GM12878 (cell line): ENCODE measurements at regions not wholly inside any gene's neighbourhood (a gene's known extent, or its start where the extent isn't known, plus 50 kb on each side); places are given as distances from the start of the nearest gene placed in this dataset.

Experiments
- ATAC-seq: fragments of 200-7000 bp; cut with Tn5 transposase; 3 replicates; pipeline ENCODE4 v1.9.1; 2020; ENCODE audit warnings: mild to moderate bottlenecking, moderate library complexity
- BruUV-seq: library from RNA; stranded (reverse); fragments of 400-500 nt; replicated peaks from 2 replicates; lab custom pipeline; 2021; lab: Mats Ljungman, UMichigan
- CTCF ChIA-PET: fragments of 300-600 bp; sonication (Branson Sonifier 250); formaldehyde crosslinking; extraction: SDS; loops from one replicate; lab custom pipeline; 2021; ENCODE audit warnings: inconsistent platforms; lab: Yijun Ruan, JAX
- POLR2A ChIA-PET: fragments of 350-600 bp; formaldehyde crosslinking; extraction: SDS; loops from one replicate; lab custom pipeline; 2021; ENCODE audit warnings: inconsistent platforms; lab: Charles Lee
- RAD21 ChIA-PET: fragments of 300-600 bp; sonication (Branson Sonifier 250); formaldehyde crosslinking; loops from one replicate; lab custom pipeline; 2023; ENCODE audit warnings: antibody characterized with exemption; ENCODE audit not compliant: unreplicated experiment; lab: Charles Lee
- SMC1A ChIA-PET: fragments of 300-600 bp; sonication (Branson Sonifier 250); formaldehyde crosslinking; loops from one replicate; lab custom pipeline; 2023; ENCODE audit not compliant: unreplicated experiment, uncharacterized antibody; lab: Charles Lee
- DNase-seq: peaks from one replicate; pipeline ENCODE4 v3.0.0-alpha.2; 2011; ENCODE audit warnings: low read depth, low spot score
- FAIRE-seq: peaks from 3 replicates; lab custom pipeline; 2011; peaks lifted over from hg19 to GRCh38; lab: Jason Lieb, UNC
- H2AFZ ChIP-seq: 2 replicates; pipeline ENCODE4 v1.6.0; 2011; ENCODE audit warnings: low read depth, low read length, control low read depth; ENCODE audit not compliant: control insufficient read depth
- H3K27ac ChIP-seq: 2 replicates; pipeline ENCODE4 v1.5.1; 2011; ENCODE audit warnings: control low read depth; ENCODE audit not compliant: control insufficient read depth, insufficient read depth
- H3K27me3 ChIP-seq, 2 experiments: replicated peaks in 1 of 2; 2 replicates each; pipeline versions ENCODE4 v1.6.0 to v1.6.1; 2011; ENCODE audit warnings: low read length in 1 of 2; ENCODE audit not compliant: control insufficient read depth in 2 of 2, insufficient read depth in 2 of 2
- H3K36me3 ChIP-seq, 2 experiments: 2 replicates each; pipeline ENCODE4 v1.5.1; 2011; ENCODE audit warnings: low read length in 1 of 2; ENCODE audit not compliant: control insufficient read depth in 2 of 2, insufficient read depth in 2 of 2
- H3K4me1 ChIP-seq: 2 replicates; pipeline ENCODE4 v1.6.1; 2011; ENCODE audit warnings: mild to moderate bottlenecking, low read length, moderate library complexity, mixed read lengths; ENCODE audit not compliant: control insufficient read depth, insufficient read depth
- H3K4me2 ChIP-seq: 2 replicates; pipeline ENCODE4 v1.6.0; 2011; ENCODE audit warnings: control low read depth; ENCODE audit not compliant: control insufficient read depth, insufficient read depth
- H3K4me3 ChIP-seq: fragments of 200-600 bp; sonication (generic); 2 replicates; pipeline ENCODE4 v1.5.1; 2016
- H3K79me2 ChIP-seq: 2 replicates; pipeline ENCODE4 v1.6.0; 2011; ENCODE audit warnings: low read length; ENCODE audit not compliant: control insufficient read depth, insufficient read depth
- H3K9ac ChIP-seq: 2 replicates; pipeline ENCODE4 v1.8.0; 2011; ENCODE audit warnings: low read length, control low read depth, mixed read lengths; ENCODE audit not compliant: control insufficient read depth, insufficient read depth
- H3K9me3 ChIP-seq: replicated peaks from 3 replicates; pipeline ENCODE4 v1.5.1; 2011; ENCODE audit warnings: mild to moderate bottlenecking, low read length; ENCODE audit not compliant: control insufficient read depth, insufficient read depth
- H4K20me1 ChIP-seq: 2 replicates; pipeline ENCODE4 v1.6.0; 2011; ENCODE audit not compliant: control insufficient read depth, insufficient read depth
- CHD2 ChIP-seq: IDR thresholded peaks from 2 replicates; pipeline ENCODE4 v1.6.1; 2011; ENCODE audit warnings: low read depth, low read length, improper control_type of control experiment, borderline replicate concordance
- CTCF ChIP-seq, 3 experiments: IDR thresholded peaks in 2 of 3; conservative IDR thresholded peaks in 1 of 3; 2 replicates each; pipeline ENCODE4 v1.5.1; 2011; ENCODE audit warnings: low read depth in 3 of 3, low read length in 3 of 3, mild to moderate bottlenecking in 3 of 3, control low read depth in 2 of 3, moderate library complexity in 2 of 3, inconsistent platforms in 1 of 3, mixed read lengths in 1 of 3; ENCODE audit not compliant: control insufficient read depth in 2 of 3, insufficient read depth in 1 of 3; ENCODE audit errors: extremely low read depth in 1 of 3
- EED ChIP-seq: sonication (generic); IDR thresholded peaks from 2 replicates; pipeline ENCODE4 v1.6.1; 2016; ENCODE audit warnings: antibody characterized with exemption, low read depth
- FOXK2 ChIP-seq: fragments of 450-650 bp; IDR thresholded peaks from 2 replicates; pipeline ENCODE4 v1.6.1; 2017; ENCODE audit warnings: mild to moderate bottlenecking, moderate library complexity
- GABPA ChIP-seq: IDR thresholded peaks from 2 replicates; pipeline ENCODE4 v1.6.1; 2014; ENCODE audit warnings: antibody characterized with exemption, low read depth, mild to moderate bottlenecking, inconsistent platforms
- POLR2AphosphoS2 ChIP-seq: IDR thresholded peaks from 2 replicates; pipeline ENCODE4 v1.6.1; 2011; ENCODE audit warnings: low read depth, mild to moderate bottlenecking, low read length, improper control_type of control experiment, moderate library complexity
- POU2F2 ChIP-seq: IDR thresholded peaks from 3 replicates; pipeline ENCODE4 v1.6.1; 2011; ENCODE audit warnings: low read depth, mild to moderate bottlenecking, low read length, borderline replicate concordance
- RUNX3 ChIP-seq: IDR thresholded peaks from 2 replicates; pipeline ENCODE4 v1.6.1; 2012; ENCODE audit warnings: low read length, inconsistent platforms
- SIN3A ChIP-seq: IDR thresholded peaks from 2 replicates; pipeline ENCODE4 v1.6.1; 2012; ENCODE audit warnings: low read depth, low read length, improper control_type of control experiment
- SUZ12 ChIP-seq: fragments of 200-600 bp; sonication (generic); IDR thresholded peaks from one replicate; pipeline ENCODE4 v1.6.1; 2018; ENCODE audit warnings: antibody characterized with exemption, mild to moderate bottlenecking; ENCODE audit not compliant: unreplicated experiment
- ZSCAN29 ChIP-seq: fragments of 450-650 bp; IDR thresholded peaks from 2 replicates; pipeline ENCODE4 v1.6.1; 2017; ENCODE audit warnings: mild to moderate bottlenecking, moderate library complexity
- WGBS: methylation state at CpG from one replicate; pipeline ENCODE4 v1.1.6; 2016; ENCODE audit warnings: low lambda C conversion rate; ENCODE audit not compliant: insufficient replicate concordance, insufficient coverage; ENCODE audit errors: missing lambda C conversion rate; 5-methylcytosine and 5-hydroxymethylcytosine counted together
- in situ Hi-C: fragments of 300-500 bp; cut with MboI; formaldehyde crosslinking; loops from 9 replicates; pipeline ENCODE4 v1.14.3; 2018; ENCODE audit warnings: mixed read lengths
- intact Hi-C: fragments of 100-400 bp; cut with micrococcal nuclease; formaldehyde crosslinking; loops from one replicate; pipeline ENCODE4 v1.14.2; 2022; ENCODE audit not compliant: unreplicated experiment
- TF ChIP-seq, protein P1 (sequence below): fragments of 450-650 bp; IDR thresholded peaks from 2 replicates; pipeline ENCODE4 v1.6.1; 2017; ENCODE audit warnings: borderline replicate concordance
- TF ChIP-seq, protein P2 (sequence below): fragments of 450-650 bp; IDR thresholded peaks from 2 replicates; pipeline ENCODE4 v1.6.1; 2018; ENCODE audit warnings: mild to moderate bottlenecking, low read depth, moderate library complexity; ENCODE audit not compliant: partially characterized antibody

DNA sequence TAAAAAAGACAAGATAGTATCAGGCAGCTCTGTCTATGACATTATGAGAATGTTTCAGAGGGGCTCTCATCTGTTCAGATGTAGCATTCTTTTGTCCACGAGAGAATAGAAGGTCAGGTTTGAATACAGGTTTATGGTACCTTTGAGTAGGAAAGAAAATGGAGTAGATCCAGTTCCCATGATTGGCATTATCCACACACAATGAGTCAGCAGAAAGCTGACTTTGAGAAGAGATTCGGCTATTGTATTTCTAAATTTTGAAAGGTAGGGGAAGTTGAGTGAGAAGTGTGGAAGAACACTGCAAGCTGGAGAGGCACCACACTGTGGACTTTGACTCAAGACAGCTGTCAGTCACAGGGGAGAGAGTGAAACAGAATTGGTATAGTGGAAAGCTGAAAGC, 135.4 kb downstream of the SYT10 start:
- DNase-seq: no peak
- Histone ChIP-seq H3K27me3 (no peaks in the 10 kb centered on the region), H3K4me1 (no peaks in the 10 kb centered on the region), H3K79me2 (no peaks in the 10 kb centered on the region), H3K9ac (no peak overlapping the region), H2AFZ (no peak overlapping the region), H3K4me2 (no peak overlapping the region), H3K4me3 (no peak overlapping the region), H3K27ac (no peak overlapping the region), H3K36me3 (no peaks in the 10 kb centered on the region), H4K20me1 (no peaks in the 10 kb centered on the region), H3K9me3 (no peaks in the 10 kb centered on the region)
- ATAC-seq: no peak
- ChIA-PET SMC1A (no interaction called here), RAD21 (no interaction called here), CTCF (no interaction called here), POLR2A (no interaction called here)
- in situ Hi-C loops: no loop called here
- FAIRE-seq: no peak
- no TSS peak for BruUV-seq
- TF ChIP-seq, protein P1, sequence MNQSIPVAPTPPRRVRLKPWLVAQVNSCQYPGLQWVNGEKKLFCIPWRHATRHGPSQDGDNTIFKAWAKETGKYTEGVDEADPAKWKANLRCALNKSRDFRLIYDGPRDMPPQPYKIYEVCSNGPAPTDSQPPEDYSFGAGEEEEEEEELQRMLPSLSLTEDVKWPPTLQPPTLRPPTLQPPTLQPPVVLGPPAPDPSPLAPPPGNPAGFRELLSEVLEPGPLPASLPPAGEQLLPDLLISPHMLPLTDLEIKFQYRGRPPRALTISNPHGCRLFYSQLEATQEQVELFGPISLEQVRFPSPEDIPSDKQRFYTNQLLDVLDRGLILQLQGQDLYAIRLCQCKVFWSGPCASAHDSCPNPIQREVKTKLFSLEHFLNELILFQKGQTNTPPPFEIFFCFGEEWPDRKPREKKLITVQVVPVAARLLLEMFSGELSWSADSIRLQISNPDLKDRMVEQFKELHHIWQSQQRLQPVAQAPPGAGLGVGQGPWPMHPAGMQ: no peak
- no peak for TF ChIP-seq SUZ12
- TF ChIP-seq CHD2: no peak
- TF ChIP-seq, protein P2, sequence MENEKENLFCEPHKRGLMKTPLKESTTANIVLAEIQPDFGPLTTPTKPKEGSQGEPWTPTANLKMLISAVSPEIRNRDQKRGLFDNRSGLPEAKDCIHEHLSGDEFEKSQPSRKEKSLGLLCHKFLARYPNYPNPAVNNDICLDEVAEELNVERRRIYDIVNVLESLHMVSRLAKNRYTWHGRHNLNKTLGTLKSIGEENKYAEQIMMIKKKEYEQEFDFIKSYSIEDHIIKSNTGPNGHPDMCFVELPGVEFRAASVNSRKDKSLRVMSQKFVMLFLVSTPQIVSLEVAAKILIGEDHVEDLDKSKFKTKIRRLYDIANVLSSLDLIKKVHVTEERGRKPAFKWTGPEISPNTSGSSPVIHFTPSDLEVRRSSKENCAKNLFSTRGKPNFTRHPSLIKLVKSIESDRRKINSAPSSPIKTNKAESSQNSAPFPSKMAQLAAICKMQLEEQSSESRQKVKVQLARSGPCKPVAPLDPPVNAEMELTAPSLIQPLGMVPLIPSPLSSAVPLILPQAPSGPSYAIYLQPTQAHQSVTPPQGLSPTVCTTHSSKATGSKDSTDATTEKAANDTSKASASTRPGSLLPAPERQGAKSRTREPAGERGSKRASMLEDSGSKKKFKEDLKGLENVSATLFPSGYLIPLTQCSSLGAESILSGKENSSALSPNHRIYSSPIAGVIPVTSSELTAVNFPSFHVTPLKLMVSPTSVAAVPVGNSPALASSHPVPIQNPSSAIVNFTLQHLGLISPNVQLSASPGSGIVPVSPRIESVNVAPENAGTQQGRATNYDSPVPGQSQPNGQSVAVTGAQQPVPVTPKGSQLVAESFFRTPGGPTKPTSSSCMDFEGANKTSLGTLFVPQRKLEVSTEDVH: no peak
- no peak for TF ChIP-seq POLR2AphosphoS2
- TF ChIP-seq SIN3A: no peak
- TF ChIP-seq EED: no peak
- no peak for TF ChIP-seq FOXK2
- no peak for TF ChIP-seq CTCF (IDR thresholded peaks at IDR 0.05 in 2 of 3, conservative IDR thresholded peaks at IDR 0.05 in 1 of 3; ENCODE audit: control insufficient read depth in 2 of 3, extremely low read depth in 1 of 3, insufficient read depth in 1 of 3, low read depth in 3 of 3, low read length in 3 of 3)
- no peak for TF ChIP-seq GABPA
- TF ChIP-seq POU2F2: no peak
- no peak for TF ChIP-seq ZSCAN29
- TF ChIP-seq RUNX3: no peak
- WGBS: 0% methylated on average over 2 of the region's 2 CpGs
- intact Hi-C loops: no loop called here
